ENCODE measurements at regions not wholly inside any gene's neighbourhood (a gene's known extent, or its start where the extent isn't known, plus 50 kb on each side); places are given as distances from the start of the nearest gene placed in this dataset.
"Not testable (repeated sequence)": the region's sequence is repeated elsewhere in the genome, so short reads cannot be mapped to it uniquely, and the experiment has no call there.

GRCh38 chr6:73990609-73991238, 294.7 kb downstream of the CD109 start:
- DNase-seq (ENCODE audit: low spot score); H3K36me3 Mint-ChIP-seq (ENCODE audit: low read depth); intact Hi-C loops (cut with micrococcal nuclease); H3K9me3 Mint-ChIP-seq; H3K4me1 Mint-ChIP-seq (ENCODE audit: low read depth); H3K27me3 Mint-ChIP-seq (ENCODE audit: low read depth); H3K27ac Mint-ChIP-seq; H3K4me3 Mint-ChIP-seq (ENCODE audit: low read depth): not testable (repeated sequence)

DNA sequence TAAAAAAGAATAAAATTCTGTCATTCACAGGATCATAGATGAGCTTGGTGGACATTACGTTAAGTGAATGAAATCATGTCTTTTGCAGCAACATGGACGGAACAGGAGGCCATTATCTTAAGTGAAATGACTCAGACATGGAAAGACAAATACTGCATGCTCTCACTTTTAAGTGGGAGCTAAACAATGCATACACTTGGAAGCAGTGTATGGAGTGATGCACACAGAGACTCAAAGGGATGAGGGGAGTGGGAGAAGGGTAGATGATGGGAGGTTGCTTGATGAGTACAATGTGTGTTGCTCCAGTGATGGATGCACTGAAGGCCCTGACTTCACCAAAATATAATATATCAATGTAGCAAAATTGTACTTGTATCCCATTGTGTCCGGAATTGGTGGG, 293.4 kb downstream of the CD109 start:
- H3K27ac Mint-ChIP-seq: no peak overlapping the region
- no peaks in the 10 kb centered on the region for H3K4me1 Mint-ChIP-seq (ENCODE audit: low read depth)
- H3K4me3 Mint-ChIP-seq (ENCODE audit: low read depth): no peak overlapping the region
- DNase-seq (ENCODE audit: low spot score): no peak
- H3K36me3 Mint-ChIP-seq (ENCODE audit: low read depth): no peaks in the 10 kb centered on the region
- intact Hi-C loops (cut with micrococcal nuclease): no loop called here
- H3K27me3 Mint-ChIP-seq (ENCODE audit: low read depth): no peaks in the 10 kb centered on the region
- no peaks in the 10 kb centered on the region for H3K9me3 Mint-ChIP-seq

GRCh38 chr6:73985891-73986290, 289.9 kb downstream of the CD109 start:
- intact Hi-C loops (cut with micrococcal nuclease): no loop called here
- Mint-ChIP-seq H3K36me3 (ENCODE audit: low read depth) (no peaks in the 10 kb centered on the region), H3K4me3 (ENCODE audit: low read depth) (no peak overlapping the region), H3K9me3 (no peaks in the 10 kb centered on the region), H3K4me1 (ENCODE audit: low read depth) (no peaks in the 10 kb centered on the region), H3K27ac (no peak overlapping the region), H3K27me3 (ENCODE audit: low read depth) (no peaks in the 10 kb centered on the region)
- no peak for DNase-seq (ENCODE audit: low spot score)

DNA sequence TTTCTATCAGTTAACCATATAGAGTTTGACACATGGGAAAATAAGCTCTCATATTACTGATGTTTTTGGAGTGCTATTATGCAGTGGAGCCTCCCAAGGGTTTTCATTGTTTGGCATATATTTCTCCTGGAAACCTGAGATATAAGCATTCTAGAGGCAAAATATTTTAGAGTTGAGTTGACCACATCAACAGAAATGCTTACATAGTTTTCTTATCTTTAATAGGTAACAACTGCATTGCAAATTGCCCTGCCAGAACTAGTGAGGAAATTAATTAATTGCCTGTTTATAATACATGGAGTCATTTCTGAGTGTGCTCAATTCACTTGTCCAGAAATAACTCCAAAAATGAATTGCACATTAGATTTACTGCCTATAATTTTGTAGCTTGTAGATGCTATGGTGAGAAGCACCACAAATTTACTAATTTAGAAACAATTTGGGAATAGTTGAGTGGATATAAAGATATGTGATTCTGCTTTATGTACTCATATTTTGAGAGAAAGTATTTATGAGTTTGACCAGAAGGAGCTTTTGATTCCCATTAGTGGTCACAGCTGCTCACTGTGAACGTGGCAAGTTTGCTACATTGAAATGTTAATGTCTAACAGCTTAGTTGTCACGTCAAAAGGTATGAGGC, 288.7 kb downstream of the CD109 start:
- H3K4me1 Mint-ChIP-seq (ENCODE audit: low read depth): no peaks in the 10 kb centered on the region
- no peaks in the 10 kb centered on the region for H3K9me3 Mint-ChIP-seq
- no peak for DNase-seq (ENCODE audit: low spot score)
- H3K36me3 Mint-ChIP-seq (ENCODE audit: low read depth): no peaks in the 10 kb centered on the region
- no peak overlapping the region for H3K27ac Mint-ChIP-seq
- H3K4me3 Mint-ChIP-seq (ENCODE audit: low read depth): no peak overlapping the region
- H3K27me3 Mint-ChIP-seq (ENCODE audit: low read depth): no peaks in the 10 kb centered on the region
- intact Hi-C loops (cut with micrococcal nuclease): no loop called here

GRCh38 chr6:73983367-73983766, 287.4 kb downstream of the CD109 start:
- Mint-ChIP-seq H3K27ac (no peak overlapping the region), H3K4me1 (ENCODE audit: low read depth) (no peaks in the 10 kb centered on the region), H3K4me3 (ENCODE audit: low read depth) (no peak overlapping the region), H3K9me3 (no peaks in the 10 kb centered on the region), H3K36me3 (ENCODE audit: low read depth) (no peaks in the 10 kb centered on the region), H3K27me3 (ENCODE audit: low read depth) (no peaks in the 10 kb centered on the region)
- intact Hi-C loops (cut with micrococcal nuclease): no loop called here
- DNase-seq (ENCODE audit: low spot score): no peak

DNA sequence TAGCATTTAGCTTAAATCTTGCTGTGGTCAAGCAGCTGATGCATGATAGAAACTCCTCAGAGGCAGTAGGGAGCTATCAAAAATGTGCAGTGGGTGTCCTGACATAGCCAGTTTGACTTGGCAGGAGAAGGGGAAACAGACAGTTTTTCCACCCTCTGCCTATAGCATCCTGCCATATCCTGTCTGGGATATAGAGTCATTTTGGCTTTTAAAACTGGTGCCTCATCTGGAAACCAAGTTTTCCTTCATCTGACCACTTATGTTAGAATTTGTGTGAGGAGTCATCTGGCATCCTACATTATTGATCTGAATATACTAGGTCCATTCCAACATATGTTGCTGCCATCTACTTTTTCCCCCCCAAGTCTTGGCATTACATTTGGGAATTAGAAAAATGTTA, 284.1 kb downstream of the CD109 start:
- intact Hi-C loops (cut with micrococcal nuclease): no loop called here
- Mint-ChIP-seq H3K4me1 (ENCODE audit: low read depth) (no peaks in the 10 kb centered on the region), H3K4me3 (ENCODE audit: low read depth) (no peak overlapping the region), H3K9me3 (no peaks in the 10 kb centered on the region), H3K27me3 (ENCODE audit: low read depth) (peaks cover 2% of the 10 kb centered on the region), H3K36me3 (ENCODE audit: low read depth) (no peaks in the 10 kb centered on the region), H3K27ac (no peak overlapping the region)
- no peak for DNase-seq (ENCODE audit: low spot score)

GRCh38 chr6:73978330-73978729, 282.3 kb downstream of the CD109 start:
- Mint-ChIP-seq H3K4me1 (ENCODE audit: low read depth) (no peaks in the 10 kb centered on the region), H3K27ac (no peak overlapping the region), H3K27me3 (ENCODE audit: low read depth) (peaks cover 2% of the 10 kb centered on the region), H3K9me3 (no peaks in the 10 kb centered on the region), H3K4me3 (ENCODE audit: low read depth) (no peak overlapping the region), H3K36me3 (ENCODE audit: low read depth) (no peaks in the 10 kb centered on the region)
- intact Hi-C loops (cut with micrococcal nuclease): no loop called here
- no peak for DNase-seq (ENCODE audit: low spot score)

DNA sequence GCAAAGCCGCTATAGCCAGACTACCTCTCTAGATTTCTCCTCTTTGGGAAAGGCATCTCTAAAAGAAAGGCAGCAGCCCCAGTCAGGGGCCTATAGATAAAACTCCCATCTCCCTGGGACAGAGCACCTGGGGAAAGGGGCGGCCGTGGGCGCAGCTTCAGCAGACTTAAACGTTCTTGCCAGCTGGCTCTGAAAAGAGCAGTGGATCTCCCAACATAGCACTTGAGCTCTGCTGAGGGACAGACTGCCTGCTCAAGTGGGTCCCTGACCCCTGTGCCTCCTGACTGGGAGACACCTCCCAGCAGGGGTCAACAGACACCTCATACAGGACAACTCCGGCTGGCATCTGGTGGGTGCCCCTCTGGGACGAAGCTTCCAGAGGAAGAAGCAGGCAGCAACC, 276.5 kb downstream of the CD109 start:
- H3K36me3 Mint-ChIP-seq (ENCODE audit: low read depth); intact Hi-C loops (cut with micrococcal nuclease); H3K4me1 Mint-ChIP-seq (ENCODE audit: low read depth); H3K4me3 Mint-ChIP-seq (ENCODE audit: low read depth); H3K9me3 Mint-ChIP-seq; H3K27ac Mint-ChIP-seq; DNase-seq (ENCODE audit: low spot score); H3K27me3 Mint-ChIP-seq (ENCODE audit: low read depth): not testable (repeated sequence)

DNA sequence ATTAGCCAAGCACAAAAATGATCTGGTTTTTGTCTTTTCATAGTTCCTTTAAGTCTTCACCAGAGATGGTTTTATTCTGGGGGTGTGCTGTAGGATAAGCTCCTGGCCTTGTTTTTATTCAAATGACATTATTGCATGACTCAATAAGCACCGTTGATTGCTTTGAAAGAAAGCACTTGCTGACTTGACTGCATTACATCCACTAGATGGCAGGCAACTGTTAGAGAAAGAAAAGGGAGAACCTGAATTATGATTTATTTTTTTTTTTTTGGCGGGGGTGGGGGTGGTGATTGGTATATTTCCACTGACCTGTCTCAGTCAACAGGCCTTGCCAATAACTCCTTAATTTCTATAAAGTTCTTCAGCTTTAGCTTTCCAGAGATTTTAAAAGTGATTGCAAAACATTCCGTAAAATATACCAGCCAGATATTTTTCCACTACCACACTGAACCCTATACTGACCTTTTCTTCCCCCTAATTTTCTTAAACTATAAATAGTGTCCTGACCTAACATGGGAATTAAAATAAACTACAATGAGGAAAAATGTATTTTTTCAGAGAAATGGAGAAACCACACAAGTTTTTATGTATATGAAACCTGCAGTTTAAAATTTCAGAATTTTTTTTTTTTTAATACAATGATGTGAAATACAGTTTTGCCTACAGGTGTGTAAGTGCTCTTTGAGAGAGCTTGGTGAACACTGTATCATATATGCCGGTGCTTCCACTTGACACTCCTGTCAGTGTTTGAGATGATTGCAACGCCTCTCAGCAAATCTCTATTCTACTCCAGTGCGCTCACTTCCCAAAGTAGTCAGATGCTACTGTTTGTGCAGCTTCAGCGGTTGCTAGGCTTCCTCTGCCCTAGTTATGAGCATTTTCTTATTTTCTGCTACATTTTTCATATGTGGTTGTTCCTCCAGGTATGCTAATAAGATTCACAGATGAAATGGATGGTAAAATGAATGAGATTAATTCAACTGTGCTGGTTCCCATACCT, 274.3 kb downstream of the CD109 start:
- intact Hi-C loops (cut with micrococcal nuclease): loop anchor here (2.0 kb wide), 1 partner anchor 1241 kb away; no protein-coding TSS in a partner anchor
- H3K27ac Mint-ChIP-seq: no peak overlapping the region
- H3K36me3 Mint-ChIP-seq (ENCODE audit: low read depth): no peaks in the 10 kb centered on the region
- H3K4me3 Mint-ChIP-seq (ENCODE audit: low read depth): no peak overlapping the region
- no peak for DNase-seq (ENCODE audit: low spot score)
- H3K9me3 Mint-ChIP-seq: no peaks in the 10 kb centered on the region
- no peaks in the 10 kb centered on the region for H3K27me3 Mint-ChIP-seq (ENCODE audit: low read depth)
- no peaks in the 10 kb centered on the region for H3K4me1 Mint-ChIP-seq (ENCODE audit: low read depth)

GRCh38 chr6:73968221-73968757, 272.3 kb downstream of the CD109 start:
- Mint-ChIP-seq H3K4me3 (ENCODE audit: low read depth) (no peak overlapping the region), H3K9me3 (no peaks in the 10 kb centered on the region), H3K36me3 (ENCODE audit: low read depth) (no peaks in the 10 kb centered on the region), H3K27me3 (ENCODE audit: low read depth) (no peaks in the 10 kb centered on the region), H3K4me1 (ENCODE audit: low read depth) (no peaks in the 10 kb centered on the region), H3K27ac (no peak overlapping the region)
- DNase-seq (ENCODE audit: low spot score): no peak
- intact Hi-C loops (cut with micrococcal nuclease): no loop called here

DNA sequence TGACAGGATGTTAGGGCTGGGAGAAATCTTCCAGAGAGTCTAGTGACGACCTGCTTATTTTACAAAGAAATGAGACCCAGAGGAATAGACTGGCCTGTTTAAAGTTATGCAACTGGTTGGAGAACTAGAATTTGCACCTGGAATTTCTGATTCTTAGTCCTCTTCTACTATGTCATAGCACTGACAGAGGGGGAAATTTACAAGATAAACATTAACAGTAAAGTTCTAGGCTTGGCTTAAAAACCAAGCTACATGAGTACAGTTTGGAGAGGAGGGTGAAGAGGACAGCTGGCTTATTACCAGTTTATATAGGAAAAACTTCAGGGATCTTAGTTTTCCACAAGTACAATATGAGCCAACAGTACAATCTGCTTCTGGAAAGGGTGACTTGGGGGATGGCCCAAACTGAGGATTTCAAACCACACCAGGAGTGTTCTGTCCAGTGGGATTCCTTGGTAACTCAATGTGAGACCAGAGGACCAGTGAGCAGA, 269.6 kb downstream of the CD109 start:
- no peaks in the 10 kb centered on the region for H3K27me3 Mint-ChIP-seq (ENCODE audit: low read depth)
- intact Hi-C loops (cut with micrococcal nuclease): no loop called here
- H3K4me1 Mint-ChIP-seq (ENCODE audit: low read depth): no peaks in the 10 kb centered on the region
- no peaks in the 10 kb centered on the region for H3K36me3 Mint-ChIP-seq (ENCODE audit: low read depth)
- no peak overlapping the region for H3K4me3 Mint-ChIP-seq (ENCODE audit: low read depth)
- H3K27ac Mint-ChIP-seq: no peak overlapping the region
- no peaks in the 10 kb centered on the region for H3K9me3 Mint-ChIP-seq
- DNase-seq (ENCODE audit: low spot score): no peak

DNA sequence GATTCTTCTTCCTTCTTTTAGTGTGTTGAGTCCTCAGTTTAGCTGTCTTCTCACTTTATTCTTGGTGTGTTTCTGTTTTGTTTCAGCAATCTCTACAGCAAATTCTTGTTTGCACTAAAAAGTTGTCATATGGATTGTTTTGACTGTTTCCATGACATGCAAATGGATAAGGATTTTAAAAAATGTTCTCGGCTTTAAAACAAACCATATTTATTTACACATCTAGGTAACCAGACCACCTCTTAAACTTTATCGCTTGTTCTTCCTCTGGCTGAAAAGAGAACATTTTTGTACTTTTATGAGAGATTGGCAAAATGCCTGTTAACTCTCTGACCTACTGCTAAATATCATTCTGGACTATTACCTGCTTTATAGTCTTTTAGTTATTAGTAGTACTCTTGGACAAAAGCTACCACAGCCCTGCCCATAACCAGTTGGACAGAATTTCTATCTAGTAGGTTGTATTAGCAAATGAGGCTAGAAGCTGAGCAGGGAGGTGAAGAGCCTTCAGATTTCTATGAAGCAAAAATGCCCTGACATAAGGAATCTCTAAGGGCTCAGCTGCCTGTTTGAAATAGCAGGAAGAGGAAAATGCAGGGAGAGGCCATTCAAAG, 268.3 kb downstream of the CD109 start:
- no peaks in the 10 kb centered on the region for H3K9me3 Mint-ChIP-seq
- H3K36me3 Mint-ChIP-seq (ENCODE audit: low read depth): no peaks in the 10 kb centered on the region
- H3K4me3 Mint-ChIP-seq (ENCODE audit: low read depth): no peak overlapping the region
- DNase-seq (ENCODE audit: low spot score): no peak
- H3K27me3 Mint-ChIP-seq (ENCODE audit: low read depth): no peaks in the 10 kb centered on the region
- H3K27ac Mint-ChIP-seq: no peak overlapping the region
- H3K4me1 Mint-ChIP-seq (ENCODE audit: low read depth): no peaks in the 10 kb centered on the region
- intact Hi-C loops (cut with micrococcal nuclease): no loop called here

Measured in activated T-helper 2 cell treated with anti-CD3 and anti-CD28 coated beads, Interferon-gamma antibody, Interleukin-2, Interleukin-4, amounts not matched to agents 10 μg/mL and 5 μg/mL and 100 μg/mL, durations not matched to agents 14 hours and 24 hours and 36 hours (primary cell).